ENCODE measurements at regions not wholly inside any gene's neighbourhood (a gene's known extent, or its start where the extent isn't known, plus 50 kb on each side); places are given as distances from the start of the nearest gene placed in this dataset.

DNA sequence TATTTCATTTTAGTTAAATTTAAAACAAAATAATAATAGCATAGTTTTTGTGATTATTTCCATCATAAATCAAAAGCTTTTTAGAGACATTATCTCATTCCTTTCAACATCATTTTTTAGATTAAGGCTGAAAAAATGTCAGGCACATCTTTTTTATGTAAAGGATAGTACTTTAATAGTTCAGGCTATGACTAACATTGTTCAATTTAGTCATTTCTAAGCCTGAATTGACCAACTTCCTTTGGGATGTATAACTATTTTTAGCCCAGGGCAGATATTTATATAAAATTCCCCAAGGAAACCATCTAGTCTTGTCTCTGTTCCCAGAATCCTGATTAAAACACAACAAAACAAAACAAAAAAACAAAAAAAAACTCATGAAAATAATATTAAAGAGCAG, 145.6 kb upstream of the PCDH18 start (continued):
- TF ChIP-seq, protein P1, sequence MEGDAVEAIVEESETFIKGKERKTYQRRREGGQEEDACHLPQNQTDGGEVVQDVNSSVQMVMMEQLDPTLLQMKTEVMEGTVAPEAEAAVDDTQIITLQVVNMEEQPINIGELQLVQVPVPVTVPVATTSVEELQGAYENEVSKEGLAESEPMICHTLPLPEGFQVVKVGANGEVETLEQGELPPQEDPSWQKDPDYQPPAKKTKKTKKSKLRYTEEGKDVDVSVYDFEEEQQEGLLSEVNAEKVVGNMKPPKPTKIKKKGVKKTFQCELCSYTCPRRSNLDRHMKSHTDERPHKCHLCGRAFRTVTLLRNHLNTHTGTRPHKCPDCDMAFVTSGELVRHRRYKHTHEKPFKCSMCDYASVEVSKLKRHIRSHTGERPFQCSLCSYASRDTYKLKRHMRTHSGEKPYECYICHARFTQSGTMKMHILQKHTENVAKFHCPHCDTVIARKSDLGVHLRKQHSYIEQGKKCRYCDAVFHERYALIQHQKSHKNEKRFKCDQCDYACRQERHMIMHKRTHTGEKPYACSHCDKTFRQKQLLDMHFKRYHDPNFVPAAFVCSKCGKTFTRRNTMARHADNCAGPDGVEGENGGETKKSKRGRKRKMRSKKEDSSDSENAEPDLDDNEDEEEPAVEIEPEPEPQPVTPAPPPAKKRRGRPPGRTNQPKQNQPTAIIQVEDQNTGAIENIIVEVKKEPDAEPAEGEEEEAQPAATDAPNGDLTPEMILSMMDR (IDR thresholded peaks at IDR 0.05), result no peak
- TF ChIP-seq EZH2phosphoT487 (IDR thresholded peaks at IDR 0.05; ENCODE audit: borderline replicate concordance, low read depth), result no peak
- TF ChIP-seq RFX5 (IDR thresholded peaks at IDR 0.05; ENCODE audit: low read length), result no peak
- no peak for TF ChIP-seq SIN3A (IDR thresholded peaks at IDR 0.05; ENCODE audit: borderline replicate concordance, low read depth, low read length)
- TF ChIP-seq CHD2 (IDR thresholded peaks at IDR 0.05; ENCODE audit: low read length, partially characterized antibody), result no peak
- TF ChIP-seq RXRA (IDR thresholded peaks at IDR 0.05; ENCODE audit: borderline replicate concordance, low read depth), result peak; percentile 49; the same call in 1 of the 2 replicates
- TF ChIP-seq POLR2AphosphoS5 (IDR thresholded peaks at IDR 0.05; ENCODE audit: low read depth, low read length), result peak; percentile 37; the same call in 1 of the 2 replicates
- TF ChIP-seq RCOR1 (IDR thresholded peaks at IDR 0.05; ENCODE audit: low read length), result no peak
- no peak; the same call in 1 of the 2 replicates for TF ChIP-seq GABPA (IDR thresholded peaks at IDR 0.05; ENCODE audit: low read depth)

DNA sequence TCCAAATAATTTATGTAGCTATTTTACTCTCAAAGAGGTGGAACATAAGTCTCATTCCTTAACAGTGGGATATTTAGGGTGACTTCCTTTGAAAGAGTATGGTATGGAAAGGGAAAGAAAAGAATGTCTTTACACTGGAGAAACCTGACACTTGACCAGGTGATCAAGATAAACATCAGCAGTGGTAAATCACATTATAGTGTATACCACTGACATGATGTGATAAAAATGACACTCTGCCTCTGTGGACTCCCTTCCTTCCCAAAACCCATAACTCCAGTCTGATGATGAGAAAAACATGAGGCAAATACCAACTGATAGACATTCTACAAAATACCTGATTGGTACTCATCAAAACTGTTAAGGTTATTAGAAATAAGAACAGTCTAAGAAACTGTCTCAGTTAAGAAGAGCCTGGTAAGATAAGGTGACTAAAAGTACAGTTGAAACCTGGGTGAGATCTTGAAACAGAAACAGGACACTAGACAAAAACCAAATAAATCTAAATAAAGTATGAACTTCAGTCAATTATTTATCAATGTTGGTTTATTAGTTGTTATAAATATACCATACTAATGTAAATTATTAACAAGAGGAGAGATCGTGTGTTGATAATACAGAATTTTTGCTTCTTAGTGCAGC, 144.2 kb upstream of the PCDH18 start:
- H3K27ac ChIP-seq (ENCODE audit: low read depth in 2 of 2, low read length in 1 of 2), result peak overlapping the region; percentile 16 to 86; a peak in 3 of 4 replicates
- no peak overlapping the region for H3K4me3 ChIP-seq (ENCODE audit: low read depth in 2 of 2, low read length in 1 of 2)
- no peaks in the 10 kb centered on the region for H3K9me3 ChIP-seq
- ChIA-PET POLR2A (no interaction called here), CTCF (no interaction called here)
- H3K4me1 ChIP-seq (ENCODE audit: control insufficient read depth in 1 of 2, insufficient read depth in 2 of 2, low read depth in 1 of 2, low read length in 1 of 2), result no peaks in the 10 kb centered on the region; a peak in 1 of 4 replicates
- H3F3A ChIP-seq (replicated peaks; ENCODE audit: insufficient read depth), result peaks cover 18% of the 10 kb centered on the region
- H3K9me2 ChIP-seq, result no peaks in the 10 kb centered on the region
- H3K9ac ChIP-seq, result no peak overlapping the region
- DNase-seq, result no peak
- H3K27me3 ChIP-seq (ENCODE audit: insufficient read depth), result no peaks in the 10 kb centered on the region
- H4K20me1 ChIP-seq (ENCODE audit: insufficient read depth), result no peaks in the 10 kb centered on the region
- H3K79me2 ChIP-seq (ENCODE audit: insufficient read depth), result no peaks in the 10 kb centered on the region
- no peak overlapping the region for H3K4me2 ChIP-seq
- H3K36me3 ChIP-seq (replicated peaks in 1 of 2; ENCODE audit: control insufficient read depth in 1 of 2, insufficient read depth in 2 of 2, low read length in 1 of 2), result no peaks in the 10 kb centered on the region
- TF ChIP-seq IRF3 (IDR thresholded peaks at IDR 0.05; ENCODE audit: low read depth, low read length) (no peak), POLR2AphosphoS5 (IDR thresholded peaks at IDR 0.05; ENCODE audit: low read depth, low read length) (no peak), SIN3A (IDR thresholded peaks at IDR 0.05; ENCODE audit: borderline replicate concordance, low read depth, low read length) (no peak), RAD21 (IDR thresholded peaks at IDR 0.05; ENCODE audit: low read length) (no peak), MEF2A (IDR thresholded peaks at IDR 0.05; ENCODE audit: borderline replicate concordance, low read depth) (no peak), NFIC (IDR thresholded peaks at IDR 0.05; ENCODE audit: borderline replicate concordance) (no peak), ELF1 (IDR thresholded peaks at IDR 0.05) (no peak), RFX5 (IDR thresholded peaks at IDR 0.05; ENCODE audit: low read length) (no peak), JUND (IDR thresholded peaks at IDR 0.05) (no peak), TCF12 (IDR thresholded peaks at IDR 0.05) (no peak), YY1 (IDR thresholded peaks at IDR 0.05; ENCODE audit: low read depth) (no peak), FOXM1 (IDR thresholded peaks at IDR 0.05; ENCODE audit: low read depth) (no peak), FOSL2 (IDR thresholded peaks at IDR 0.05; ENCODE audit: borderline replicate concordance, low read depth) (no peak), GABPA (IDR thresholded peaks at IDR 0.05; ENCODE audit: low read depth) (no peak), SMC3 (IDR thresholded peaks at IDR 0.05; ENCODE audit: low read depth, low read length) (no peak)
- TF ChIP-seq, protein P2, sequence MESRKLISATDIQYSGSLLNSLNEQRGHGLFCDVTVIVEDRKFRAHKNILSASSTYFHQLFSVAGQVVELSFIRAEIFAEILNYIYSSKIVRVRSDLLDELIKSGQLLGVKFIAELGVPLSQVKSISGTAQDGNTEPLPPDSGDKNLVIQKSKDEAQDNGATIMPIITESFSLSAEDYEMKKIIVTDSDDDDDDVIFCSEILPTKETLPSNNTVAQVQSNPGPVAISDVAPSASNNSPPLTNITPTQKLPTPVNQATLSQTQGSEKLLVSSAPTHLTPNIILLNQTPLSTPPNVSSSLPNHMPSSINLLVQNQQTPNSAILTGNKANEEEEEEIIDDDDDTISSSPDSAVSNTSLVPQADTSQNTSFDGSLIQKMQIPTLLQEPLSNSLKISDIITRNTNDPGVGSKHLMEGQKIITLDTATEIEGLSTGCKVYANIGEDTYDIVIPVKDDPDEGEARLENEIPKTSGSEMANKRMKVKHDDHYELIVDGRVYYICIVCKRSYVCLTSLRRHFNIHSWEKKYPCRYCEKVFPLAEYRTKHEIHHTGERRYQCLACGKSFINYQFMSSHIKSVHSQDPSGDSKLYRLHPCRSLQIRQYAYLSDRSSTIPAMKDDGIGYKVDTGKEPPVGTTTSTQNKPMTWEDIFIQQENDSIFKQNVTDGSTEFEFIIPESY (IDR thresholded peaks at IDR 0.05; ENCODE audit: borderline replicate concordance, low read depth), result no peak
- TF ChIP-seq, protein P3, sequence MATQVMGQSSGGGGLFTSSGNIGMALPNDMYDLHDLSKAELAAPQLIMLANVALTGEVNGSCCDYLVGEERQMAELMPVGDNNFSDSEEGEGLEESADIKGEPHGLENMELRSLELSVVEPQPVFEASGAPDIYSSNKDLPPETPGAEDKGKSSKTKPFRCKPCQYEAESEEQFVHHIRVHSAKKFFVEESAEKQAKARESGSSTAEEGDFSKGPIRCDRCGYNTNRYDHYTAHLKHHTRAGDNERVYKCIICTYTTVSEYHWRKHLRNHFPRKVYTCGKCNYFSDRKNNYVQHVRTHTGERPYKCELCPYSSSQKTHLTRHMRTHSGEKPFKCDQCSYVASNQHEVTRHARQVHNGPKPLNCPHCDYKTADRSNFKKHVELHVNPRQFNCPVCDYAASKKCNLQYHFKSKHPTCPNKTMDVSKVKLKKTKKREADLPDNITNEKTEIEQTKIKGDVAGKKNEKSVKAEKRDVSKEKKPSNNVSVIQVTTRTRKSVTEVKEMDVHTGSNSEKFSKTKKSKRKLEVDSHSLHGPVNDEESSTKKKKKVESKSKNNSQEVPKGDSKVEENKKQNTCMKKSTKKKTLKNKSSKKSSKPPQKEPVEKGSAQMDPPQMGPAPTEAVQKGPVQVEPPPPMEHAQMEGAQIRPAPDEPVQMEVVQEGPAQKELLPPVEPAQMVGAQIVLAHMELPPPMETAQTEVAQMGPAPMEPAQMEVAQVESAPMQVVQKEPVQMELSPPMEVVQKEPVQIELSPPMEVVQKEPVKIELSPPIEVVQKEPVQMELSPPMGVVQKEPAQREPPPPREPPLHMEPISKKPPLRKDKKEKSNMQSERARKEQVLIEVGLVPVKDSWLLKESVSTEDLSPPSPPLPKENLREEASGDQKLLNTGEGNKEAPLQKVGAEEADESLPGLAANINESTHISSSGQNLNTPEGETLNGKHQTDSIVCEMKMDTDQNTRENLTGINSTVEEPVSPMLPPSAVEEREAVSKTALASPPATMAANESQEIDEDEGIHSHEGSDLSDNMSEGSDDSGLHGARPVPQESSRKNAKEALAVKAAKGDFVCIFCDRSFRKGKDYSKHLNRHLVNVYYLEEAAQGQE (IDR thresholded peaks at IDR 0.05; ENCODE audit: low read depth, low read length), result no peak
- no peak overlapping the region for H2AFZ ChIP-seq (ENCODE audit: low read depth)
- 94% methylated on average over 1 of the region's 1 CpG for WGBS (ENCODE audit: low lambda C conversion rate)
